ENCODE measurements at regions not wholly inside any gene's neighbourhood (a gene's known extent, or its start where the extent isn't known, plus 50 kb on each side); places are given as distances from the start of the nearest gene placed in this dataset.
"Not testable (repeated sequence)": the region's sequence is repeated elsewhere in the genome, so short reads cannot be mapped to it uniquely, and the experiment has no call there.

- H3K27me3 ChIP-seq (ENCODE audit: control insufficient read depth, insufficient read depth, low read length), result no peaks in the 10 kb centered on the region
- no peaks in the 10 kb centered on the region for H3K36me3 ChIP-seq (ENCODE audit: control insufficient read depth, insufficient read depth, low read length)
Measured at GRCh38 chr5:42090162-42090561, 165.1 kb downstream of the FBXO4 start.

GRCh38 chr5:42099846-42100245 lies 174.8 kb downstream of the FBXO4 start:
- not testable (repeated sequence) for H3K9me3 ChIP-seq (ENCODE audit: control insufficient read depth, insufficient read depth, low read length); H3K9ac ChIP-seq (ENCODE audit: low read depth, low read length); H3K4me1 ChIP-seq (ENCODE audit: control insufficient read depth, insufficient read depth, low read length); H3K36me3 ChIP-seq (ENCODE audit: control insufficient read depth, insufficient read depth, low read length); H3K27me3 ChIP-seq (ENCODE audit: control insufficient read depth, insufficient read depth, low read length); H3K4me3 ChIP-seq (ENCODE audit: low read depth, low read length)

More at GRCh38 chr5:42090162-42090561, 165.1 kb downstream of the FBXO4 start:
- Histone ChIP-seq H3K4me1 (ENCODE audit: control insufficient read depth, insufficient read depth, low read length) (no peaks in the 10 kb centered on the region), H3K9me3 (ENCODE audit: control insufficient read depth, insufficient read depth, low read length) (no peaks in the 10 kb centered on the region), H3K4me3 (ENCODE audit: low read depth, low read length) (no peak overlapping the region), H3K9ac (ENCODE audit: low read depth, low read length) (no peak overlapping the region)

GRCh38 chr5:42108468-42108867 lies 183.4 kb downstream of the FBXO4 start:
- no peak overlapping the region for H3K4me3 ChIP-seq (ENCODE audit: low read depth, low read length)
- H3K9me3 ChIP-seq (ENCODE audit: control insufficient read depth, insufficient read depth, low read length), result no peaks in the 10 kb centered on the region
- no peaks in the 10 kb centered on the region for H3K36me3 ChIP-seq (ENCODE audit: control insufficient read depth, insufficient read depth, low read length)
- H3K4me1 ChIP-seq (ENCODE audit: control insufficient read depth, insufficient read depth, low read length), result no peaks in the 10 kb centered on the region
- no peak overlapping the region for H3K9ac ChIP-seq (ENCODE audit: low read depth, low read length)
- H3K27me3 ChIP-seq (ENCODE audit: control insufficient read depth, insufficient read depth, low read length), result no peaks in the 10 kb centered on the region

- no peaks in the 10 kb centered on the region for H3K36me3 ChIP-seq (ENCODE audit: control insufficient read depth, insufficient read depth, low read length)
- H3K9me3 ChIP-seq (ENCODE audit: control insufficient read depth, insufficient read depth, low read length), result no peaks in the 10 kb centered on the region
- H3K27me3 ChIP-seq (ENCODE audit: control insufficient read depth, insufficient read depth, low read length), result no peaks in the 10 kb centered on the region
- H3K9ac ChIP-seq (ENCODE audit: low read depth, low read length), result no peak overlapping the region
- H3K4me3 ChIP-seq (ENCODE audit: low read depth, low read length), result no peak overlapping the region
- no peaks in the 10 kb centered on the region for H3K4me1 ChIP-seq (ENCODE audit: control insufficient read depth, insufficient read depth, low read length)
Measured at GRCh38 chr5:42109006-42109572, 184.0 kb downstream of the FBXO4 start.

- not testable (repeated sequence) for H3K9ac ChIP-seq (ENCODE audit: low read depth, low read length); H3K4me3 ChIP-seq (ENCODE audit: low read depth, low read length); H3K4me1 ChIP-seq (ENCODE audit: control insufficient read depth, insufficient read depth, low read length); H3K9me3 ChIP-seq (ENCODE audit: control insufficient read depth, insufficient read depth, low read length); H3K27me3 ChIP-seq (ENCODE audit: control insufficient read depth, insufficient read depth, low read length); H3K36me3 ChIP-seq (ENCODE audit: control insufficient read depth, insufficient read depth, low read length)
Measured at GRCh38 chr5:42115721-42116120, 190.6 kb downstream of the FBXO4 start.

- H3K9me3 ChIP-seq (ENCODE audit: control insufficient read depth, insufficient read depth, low read length), result no peaks in the 10 kb centered on the region
- no peaks in the 10 kb centered on the region for H3K27me3 ChIP-seq (ENCODE audit: control insufficient read depth, insufficient read depth, low read length)
- no peaks in the 10 kb centered on the region for H3K4me1 ChIP-seq (ENCODE audit: control insufficient read depth, insufficient read depth, low read length)
- no peaks in the 10 kb centered on the region for H3K36me3 ChIP-seq (ENCODE audit: control insufficient read depth, insufficient read depth, low read length)
- no peak overlapping the region for H3K9ac ChIP-seq (ENCODE audit: low read depth, low read length)
- no peak overlapping the region for H3K4me3 ChIP-seq (ENCODE audit: low read depth, low read length)
Measured at GRCh38 chr5:42120070-42120469, 195.0 kb downstream of the FBXO4 start.

GRCh38 chr5:42121401-42121800 lies 196.3 kb downstream of the FBXO4 start:
- Histone ChIP-seq H3K4me3 (ENCODE audit: low read depth, low read length) (no peak overlapping the region), H3K36me3 (ENCODE audit: control insufficient read depth, insufficient read depth, low read length) (no peaks in the 10 kb centered on the region), H3K9me3 (ENCODE audit: control insufficient read depth, insufficient read depth, low read length) (no peaks in the 10 kb centered on the region), H3K4me1 (ENCODE audit: control insufficient read depth, insufficient read depth, low read length) (no peaks in the 10 kb centered on the region), H3K27me3 (ENCODE audit: control insufficient read depth, insufficient read depth, low read length) (no peaks in the 10 kb centered on the region), H3K9ac (ENCODE audit: low read depth, low read length) (no peak overlapping the region)

- peaks cover 4% of the 10 kb centered on the region for H3K4me1 ChIP-seq (ENCODE audit: control insufficient read depth, insufficient read depth, low read length)
- H3K27me3 ChIP-seq (ENCODE audit: control insufficient read depth, insufficient read depth, low read length), result no peaks in the 10 kb centered on the region
- H3K36me3 ChIP-seq (ENCODE audit: control insufficient read depth, insufficient read depth, low read length), result no peaks in the 10 kb centered on the region
- no peaks in the 10 kb centered on the region for H3K9me3 ChIP-seq (ENCODE audit: control insufficient read depth, insufficient read depth, low read length)
- H3K9ac ChIP-seq (ENCODE audit: low read depth, low read length), result no peak overlapping the region
- no peak overlapping the region for H3K4me3 ChIP-seq (ENCODE audit: low read depth, low read length)
Measured at GRCh38 chr5:42131081-42131480, 206.0 kb downstream of the FBXO4 start.

GRCh38 chr5:42143361-42143760 lies 218.3 kb downstream of the FBXO4 start:
- H3K4me3 ChIP-seq (ENCODE audit: low read depth, low read length), result no peak overlapping the region
- H3K36me3 ChIP-seq (ENCODE audit: control insufficient read depth, insufficient read depth, low read length), result no peaks in the 10 kb centered on the region
- H3K9ac ChIP-seq (ENCODE audit: low read depth, low read length), result no peak overlapping the region
- no peaks in the 10 kb centered on the region for H3K9me3 ChIP-seq (ENCODE audit: control insufficient read depth, insufficient read depth, low read length)
- H3K27me3 ChIP-seq (ENCODE audit: control insufficient read depth, insufficient read depth, low read length), result no peaks in the 10 kb centered on the region
- no peaks in the 10 kb centered on the region for H3K4me1 ChIP-seq (ENCODE audit: control insufficient read depth, insufficient read depth, low read length)

GRCh38 chr5:42148813-42149212 lies 223.7 kb downstream of the FBXO4 start:
- Histone ChIP-seq H3K9me3 (ENCODE audit: control insufficient read depth, insufficient read depth, low read length) (peaks cover 5% of the 10 kb centered on the region), H3K9ac (ENCODE audit: low read depth, low read length) (no peak overlapping the region), H3K4me1 (ENCODE audit: control insufficient read depth, insufficient read depth, low read length) (no peaks in the 10 kb centered on the region), H3K27me3 (ENCODE audit: control insufficient read depth, insufficient read depth, low read length) (no peaks in the 10 kb centered on the region), H3K36me3 (ENCODE audit: control insufficient read depth, insufficient read depth, low read length) (no peaks in the 10 kb centered on the region), H3K4me3 (ENCODE audit: low read depth, low read length) (no peak overlapping the region)

- Histone ChIP-seq H3K4me1 (ENCODE audit: control insufficient read depth, insufficient read depth, low read length) (no peaks in the 10 kb centered on the region), H3K9ac (ENCODE audit: low read depth, low read length) (no peak overlapping the region), H3K36me3 (ENCODE audit: control insufficient read depth, insufficient read depth, low read length) (no peaks in the 10 kb centered on the region), H3K4me3 (ENCODE audit: low read depth, low read length) (no peak overlapping the region), H3K9me3 (ENCODE audit: control insufficient read depth, insufficient read depth, low read length) (no peaks in the 10 kb centered on the region), H3K27me3 (ENCODE audit: control insufficient read depth, insufficient read depth, low read length) (no peaks in the 10 kb centered on the region)
Measured at GRCh38 chr5:42157215-42157614, 232.1 kb downstream of the FBXO4 start.

GRCh38 chr5:42163083-42163482 lies 238.0 kb downstream of the FBXO4 start:
- Histone ChIP-seq H3K4me1 (ENCODE audit: control insufficient read depth, insufficient read depth, low read length) (no peaks in the 10 kb centered on the region), H3K27me3 (ENCODE audit: control insufficient read depth, insufficient read depth, low read length) (no peaks in the 10 kb centered on the region), H3K9me3 (ENCODE audit: control insufficient read depth, insufficient read depth, low read length) (no peaks in the 10 kb centered on the region), H3K9ac (ENCODE audit: low read depth, low read length) (no peak overlapping the region), H3K36me3 (ENCODE audit: control insufficient read depth, insufficient read depth, low read length) (no peaks in the 10 kb centered on the region), H3K4me3 (ENCODE audit: low read depth, low read length) (no peak overlapping the region)

Data from iPS-15b (cell line).